AG04450 (cell line): ENCODE measurements at regions not wholly inside any gene's neighbourhood (a gene's known extent, or its start where the extent isn't known, plus 50 kb on each side); places are given as distances from the start of the nearest gene placed in this dataset.

Experiments
- CTCF ChIA-PET: fragments of 300-600, 350-600 bp; formaldehyde crosslinking; extraction: SDS; loops from one replicate; lab custom pipeline; 2022; ENCODE audit warnings: antibody characterized with exemption, inconsistent platforms; lab: Charles Lee
- POLR2A ChIA-PET: fragments of 350-600 bp; formaldehyde crosslinking; extraction: SDS; loops from one replicate; lab custom pipeline; 2021; ENCODE audit warnings: antibody characterized with exemption, inconsistent platforms; lab: Yijun Ruan, JAX
- DNase-seq: peaks from one replicate; pipeline ENCODE4 v3.0.0-alpha.2; 2011; ENCODE audit warnings: low read depth, low spot score
- H3K27ac ChIP-seq: one replicate; pipeline ENCODE4 v1.5.1; 2012; ENCODE audit warnings: low read depth, low read length, control low read depth
- H3K27me3 ChIP-seq: one replicate; pipeline ENCODE4 v1.6.0; 2012; ENCODE audit warnings: low read length; ENCODE audit not compliant: control insufficient read depth, insufficient read depth
- H3K4me3 ChIP-seq: 2 replicates; pipeline ENCODE4 v1.5.1; 2011; ENCODE audit warnings: mild to moderate bottlenecking, low read depth, low read length, control low read depth
- H3K9me3 ChIP-seq: 2 replicates; pipeline ENCODE4 v1.5.1; 2012; ENCODE audit warnings: low read length; ENCODE audit not compliant: control insufficient read depth, insufficient read depth
- TF ChIP-seq, protein P1 (sequence below): IDR thresholded peaks from 2 replicates; pipeline ENCODE4 v1.5.1; 2011; ENCODE audit warnings: low read depth, low read length, control low read depth, inconsistent platforms

- ChIA-PET CTCF (interaction anchor here (1.9 kb wide), 1 partner anchor 425 kb away, joined by 7 read pairs; no protein-coding TSS in a partner anchor), POLR2A (no interaction called here)
- Histone ChIP-seq H3K27me3 (no peaks in the 10 kb centered on the region), H3K27ac (no peak overlapping the region), H3K9me3 (no peaks in the 10 kb centered on the region), H3K4me3 (no peak overlapping the region)
- TF ChIP-seq, protein P1, sequence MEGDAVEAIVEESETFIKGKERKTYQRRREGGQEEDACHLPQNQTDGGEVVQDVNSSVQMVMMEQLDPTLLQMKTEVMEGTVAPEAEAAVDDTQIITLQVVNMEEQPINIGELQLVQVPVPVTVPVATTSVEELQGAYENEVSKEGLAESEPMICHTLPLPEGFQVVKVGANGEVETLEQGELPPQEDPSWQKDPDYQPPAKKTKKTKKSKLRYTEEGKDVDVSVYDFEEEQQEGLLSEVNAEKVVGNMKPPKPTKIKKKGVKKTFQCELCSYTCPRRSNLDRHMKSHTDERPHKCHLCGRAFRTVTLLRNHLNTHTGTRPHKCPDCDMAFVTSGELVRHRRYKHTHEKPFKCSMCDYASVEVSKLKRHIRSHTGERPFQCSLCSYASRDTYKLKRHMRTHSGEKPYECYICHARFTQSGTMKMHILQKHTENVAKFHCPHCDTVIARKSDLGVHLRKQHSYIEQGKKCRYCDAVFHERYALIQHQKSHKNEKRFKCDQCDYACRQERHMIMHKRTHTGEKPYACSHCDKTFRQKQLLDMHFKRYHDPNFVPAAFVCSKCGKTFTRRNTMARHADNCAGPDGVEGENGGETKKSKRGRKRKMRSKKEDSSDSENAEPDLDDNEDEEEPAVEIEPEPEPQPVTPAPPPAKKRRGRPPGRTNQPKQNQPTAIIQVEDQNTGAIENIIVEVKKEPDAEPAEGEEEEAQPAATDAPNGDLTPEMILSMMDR: no peak
- DNase-seq: no peak
Observed at GRCh38 chr12:107557026-107557425, 128.6 kb upstream of the PWP1 start.

DNA sequence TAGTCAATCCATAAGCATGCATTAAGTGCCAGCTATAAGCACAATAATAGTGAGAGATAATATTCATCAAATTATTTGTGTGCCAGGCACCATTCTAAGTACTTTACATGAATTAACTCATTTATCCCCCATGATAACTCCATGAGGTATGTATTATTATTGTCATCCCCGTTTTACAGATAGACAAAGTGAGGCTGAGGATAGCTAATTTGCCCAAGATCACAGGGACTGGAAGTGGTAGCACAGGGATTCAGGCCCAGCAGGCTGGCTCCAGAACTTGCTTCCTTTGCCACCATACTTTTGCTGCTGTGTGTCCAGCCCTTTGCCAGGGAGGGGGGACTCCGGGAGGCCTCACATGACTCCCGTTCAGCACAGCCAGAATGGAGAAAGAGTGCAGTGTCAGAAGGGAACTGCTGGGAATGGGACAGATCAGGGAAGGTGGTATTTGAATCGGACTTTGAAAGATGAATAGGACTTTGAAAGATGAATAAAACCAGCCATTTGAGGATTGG lies 128.0 kb upstream of the PWP1 start:
- Histone ChIP-seq H3K27me3 (no peaks in the 10 kb centered on the region), H3K4me3 (no peak overlapping the region), H3K9me3 (no peaks in the 10 kb centered on the region), H3K27ac (no peak overlapping the region)
- POLR2A ChIA-PET: interaction anchor here (0.6 kb wide), 1 partner anchor 32 kb away, joined by 3 read pairs; no protein-coding TSS in a partner anchor
- TF ChIP-seq, protein P1: no peak
- no peak for DNase-seq
- CTCF ChIA-PET: interaction anchor here (0.9 to 1.9 kb wide), 2 partner anchors 329 to 426 kb away, joined by 3 to 7 read pairs; no protein-coding TSS in a partner anchor

GRCh38 chr12:107558141-107558815 lies 127.3 kb upstream of the PWP1 start:
- Histone ChIP-seq H3K4me3 (no peak overlapping the region), H3K9me3 (no peaks in the 10 kb centered on the region), H3K27ac (no peak overlapping the region), H3K27me3 (no peaks in the 10 kb centered on the region)
- TF ChIP-seq, protein P1: no peak
- no peak for DNase-seq
- POLR2A ChIA-PET: no interaction called here
- CTCF ChIA-PET: interaction anchor here (0.9 kb wide), 1 partner anchor 328 kb away, joined by 3 read pairs; no protein-coding TSS in a partner anchor

- Histone ChIP-seq H3K4me3 (no peak overlapping the region), H3K27ac (no peak overlapping the region), H3K27me3 (no peaks in the 10 kb centered on the region), H3K9me3 (no peaks in the 10 kb centered on the region)
- no peak for DNase-seq
- POLR2A ChIA-PET: no interaction called here
- TF ChIP-seq, protein P1: no peak
- CTCF ChIA-PET: interaction anchor here (2.4 kb wide), 1 partner anchor 428 kb away, joined by 7 read pairs; no protein-coding TSS in a partner anchor
Observed at GRCh38 chr12:107558816-107559382, 126.7 kb upstream of the PWP1 start.
